ENCODE measurements at regions not wholly inside any gene's neighbourhood (a gene's known extent, or its start where the extent isn't known, plus 50 kb on each side); places are given as distances from the start of the nearest gene placed in this dataset.

DNA sequence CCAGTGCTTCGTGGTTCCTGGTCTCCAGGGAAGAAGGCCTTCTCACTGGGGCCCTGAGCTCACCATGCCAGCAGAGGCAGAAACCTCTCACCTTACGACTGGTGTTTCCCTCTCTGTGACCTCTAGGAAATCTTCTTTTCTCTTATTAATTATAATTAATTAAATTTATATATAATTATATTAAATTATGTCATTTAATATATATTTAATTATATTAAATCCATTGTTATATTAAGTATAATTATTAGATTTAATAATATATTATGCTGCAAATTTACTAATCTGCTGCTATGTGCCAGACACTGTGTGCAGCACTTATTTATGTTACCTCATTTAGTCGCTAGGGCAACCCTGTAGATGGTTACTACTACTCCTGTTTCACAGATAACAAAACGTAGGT is 70.3 kb upstream of the MBIP start:
- TF ChIP-seq, protein P1, sequence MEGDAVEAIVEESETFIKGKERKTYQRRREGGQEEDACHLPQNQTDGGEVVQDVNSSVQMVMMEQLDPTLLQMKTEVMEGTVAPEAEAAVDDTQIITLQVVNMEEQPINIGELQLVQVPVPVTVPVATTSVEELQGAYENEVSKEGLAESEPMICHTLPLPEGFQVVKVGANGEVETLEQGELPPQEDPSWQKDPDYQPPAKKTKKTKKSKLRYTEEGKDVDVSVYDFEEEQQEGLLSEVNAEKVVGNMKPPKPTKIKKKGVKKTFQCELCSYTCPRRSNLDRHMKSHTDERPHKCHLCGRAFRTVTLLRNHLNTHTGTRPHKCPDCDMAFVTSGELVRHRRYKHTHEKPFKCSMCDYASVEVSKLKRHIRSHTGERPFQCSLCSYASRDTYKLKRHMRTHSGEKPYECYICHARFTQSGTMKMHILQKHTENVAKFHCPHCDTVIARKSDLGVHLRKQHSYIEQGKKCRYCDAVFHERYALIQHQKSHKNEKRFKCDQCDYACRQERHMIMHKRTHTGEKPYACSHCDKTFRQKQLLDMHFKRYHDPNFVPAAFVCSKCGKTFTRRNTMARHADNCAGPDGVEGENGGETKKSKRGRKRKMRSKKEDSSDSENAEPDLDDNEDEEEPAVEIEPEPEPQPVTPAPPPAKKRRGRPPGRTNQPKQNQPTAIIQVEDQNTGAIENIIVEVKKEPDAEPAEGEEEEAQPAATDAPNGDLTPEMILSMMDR (IDR thresholded peaks at IDR 0.05) = no peak

DNA sequence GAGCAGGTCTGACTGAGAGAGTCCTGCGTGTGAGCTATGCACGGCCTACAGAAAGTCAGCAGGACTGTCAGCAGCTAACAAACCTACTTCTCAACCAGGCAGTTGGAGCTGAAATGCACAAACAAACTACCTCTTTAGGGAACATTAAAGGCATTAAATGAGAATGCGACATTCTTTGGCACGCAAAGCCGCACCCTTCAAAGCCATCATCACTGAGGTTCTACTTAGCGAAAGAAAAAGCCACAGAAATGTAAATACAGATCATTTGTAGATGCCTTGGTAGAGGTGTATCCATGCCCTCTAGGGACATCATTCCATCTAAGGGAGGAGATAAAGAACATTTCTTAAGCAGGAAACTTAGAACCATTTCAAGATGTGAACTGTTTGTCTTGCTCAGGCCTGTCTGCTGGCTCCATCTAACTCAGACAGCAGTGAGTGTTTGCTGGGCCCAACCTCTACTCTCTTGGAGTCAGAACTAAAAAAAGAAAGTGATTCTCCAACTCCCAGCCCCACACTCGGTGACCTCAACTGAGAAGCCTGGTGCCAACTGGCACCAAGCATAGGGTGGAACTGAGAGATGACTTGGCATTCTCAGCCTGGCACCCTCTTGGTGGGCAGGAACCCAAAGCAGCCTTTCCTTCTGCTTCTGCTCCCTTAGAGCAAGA is 63.5 kb upstream of the MBIP start:
- TF ChIP-seq, protein P1 (IDR thresholded peaks at IDR 0.05) = no peak

DNA sequence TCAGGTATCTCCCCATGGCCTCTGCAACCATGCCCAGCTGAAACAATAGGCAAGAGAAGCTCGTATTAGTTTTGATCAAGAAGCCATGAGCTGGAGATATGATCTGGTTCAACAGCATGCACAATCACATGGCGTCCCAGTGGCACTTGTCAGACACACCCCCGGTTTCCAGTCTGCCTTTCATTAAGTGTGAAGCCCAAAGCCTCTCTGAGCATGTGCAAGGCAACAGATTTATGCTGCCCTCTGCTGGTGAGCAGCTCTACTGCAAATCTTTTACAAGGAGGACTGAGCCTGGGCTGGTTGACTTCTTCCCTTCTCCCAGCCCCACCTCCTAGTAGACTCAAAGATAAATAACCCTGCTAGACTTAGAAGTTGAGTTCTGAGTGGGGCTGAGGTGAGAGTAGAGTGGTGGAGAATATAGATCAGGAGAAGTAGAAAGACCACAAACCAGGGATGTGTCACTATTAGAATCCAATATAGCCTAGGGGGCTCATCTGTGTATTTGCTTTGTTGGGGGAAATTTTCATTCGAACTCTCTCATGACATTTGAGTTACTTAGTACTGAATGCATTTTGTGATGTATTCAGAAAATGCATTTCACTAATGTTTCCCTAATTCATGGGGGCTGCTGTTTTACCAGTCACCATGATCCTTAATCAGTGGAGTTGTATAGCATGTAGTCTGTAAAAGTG is 53.7 kb upstream of the MBIP start:
- TF ChIP-seq, protein P1 (IDR thresholded peaks at IDR 0.05) = peak; percentile 92
